Umbilical cord (tissue), 1 donor: ENCODE measurements at regions not wholly inside any gene's neighbourhood (a gene's known extent, or its start where the extent isn't known, plus 50 kb on each side); places are given as distances from the start of the nearest gene placed in this dataset.
"Not testable (repeated sequence)": the region's sequence is repeated elsewhere in the genome, so short reads cannot be mapped to it uniquely, and the experiment has no call there.

Source experiments
- DNase-seq: peaks from one replicate; pipeline ENCODE4 v3.0.0-alpha.2; 2015; ENCODE audit warnings: low spot score

DNA sequence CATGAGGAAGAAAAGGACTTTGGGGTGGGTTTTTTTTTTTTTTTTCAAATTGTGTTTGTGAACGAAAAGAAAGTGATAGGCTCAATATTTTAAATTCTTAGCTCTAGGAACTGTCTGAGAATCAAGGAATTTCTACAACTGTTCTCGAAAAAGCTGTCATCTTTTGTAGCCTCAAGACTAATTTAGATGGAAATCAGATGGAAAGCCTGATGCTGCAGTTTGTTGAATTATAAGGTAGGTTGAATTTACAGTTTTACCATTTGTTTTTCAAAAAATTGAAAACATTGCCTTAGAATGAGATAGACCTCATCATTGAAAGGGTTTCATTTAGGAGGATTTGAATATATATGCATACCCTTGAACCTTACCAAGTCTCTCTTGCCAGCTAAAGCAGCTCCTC lies 109.3 kb upstream of the TRHDE start:
- no peak for DNase-seq

DNA sequence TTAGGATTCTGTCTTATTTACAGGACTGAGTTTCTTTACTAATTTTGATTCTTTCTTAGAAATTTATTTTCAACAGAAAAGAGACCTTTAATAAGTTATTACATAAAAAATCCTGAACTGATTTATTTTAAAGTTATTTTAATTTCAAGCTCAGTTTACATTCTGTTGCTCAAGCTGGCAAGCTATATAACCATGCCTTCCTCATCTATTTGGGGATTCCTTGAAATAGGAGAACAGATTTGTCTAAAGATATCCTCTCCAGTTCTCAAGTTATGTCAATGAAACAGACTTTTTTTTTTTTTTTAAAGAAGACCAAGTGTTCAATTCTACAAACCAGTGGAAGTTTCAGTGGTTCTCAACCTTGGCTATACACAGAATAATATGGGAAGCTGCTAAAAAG lies 103.3 kb upstream of the TRHDE start:
- DNase-seq, result no peak

DNA sequence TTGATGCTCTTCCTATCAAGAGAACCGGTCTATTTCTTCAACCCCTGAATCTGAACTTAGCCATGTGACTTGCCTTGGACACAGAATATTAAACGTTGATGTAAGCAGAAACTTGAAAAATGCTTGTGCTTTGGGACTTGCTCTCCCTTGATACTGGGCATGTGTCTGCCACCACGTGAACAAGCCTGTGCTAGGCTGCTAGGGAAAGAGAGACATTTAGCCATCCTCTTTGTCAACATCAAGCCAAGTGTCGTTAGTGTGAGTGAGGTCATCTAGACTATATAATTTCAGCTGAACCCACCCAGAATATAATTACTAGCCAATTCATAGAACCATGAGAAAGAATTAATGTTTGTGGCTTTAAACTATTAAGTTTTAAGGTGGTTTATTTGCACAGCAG lies 98.2 kb upstream of the TRHDE start:
- no peak for DNase-seq

DNA sequence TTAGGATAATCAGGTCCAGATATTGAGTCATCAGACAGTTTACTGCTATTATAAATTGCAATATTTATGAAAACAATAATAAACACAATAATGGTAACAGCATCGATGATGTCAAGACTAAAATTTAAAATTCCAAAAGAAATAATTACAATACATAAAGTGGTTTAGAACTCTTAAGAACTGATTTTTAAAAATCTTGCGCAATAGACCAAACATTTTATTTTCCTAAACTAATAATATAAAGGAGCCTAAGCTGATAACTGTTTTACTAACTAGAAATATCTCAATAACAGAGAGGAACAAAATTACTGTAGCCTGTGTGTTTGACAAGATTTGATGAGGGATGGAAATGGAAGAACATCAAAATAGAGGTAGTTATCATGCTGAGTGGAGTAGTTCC lies 93.9 kb upstream of the TRHDE start:
- DNase-seq, result no peak

DNA sequence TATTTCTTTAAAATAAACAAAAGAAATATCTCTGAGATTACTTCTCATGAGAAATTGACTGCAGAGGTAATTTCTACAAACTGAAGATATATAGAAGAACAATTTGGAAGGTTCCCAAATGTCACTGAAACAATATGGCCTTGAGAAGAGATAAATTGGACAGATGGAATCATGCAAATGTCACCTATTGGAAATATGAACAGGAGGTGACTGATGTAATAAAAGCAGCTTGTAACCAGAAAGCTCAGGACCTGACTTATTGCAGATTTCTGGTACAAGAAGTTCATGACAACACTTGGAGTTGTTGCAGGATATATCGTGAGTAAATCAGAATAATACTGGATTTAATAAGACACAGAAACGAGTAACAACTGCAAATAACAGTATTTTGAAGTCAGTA lies 93.3 kb upstream of the TRHDE start:
- DNase-seq, result no peak

DNA sequence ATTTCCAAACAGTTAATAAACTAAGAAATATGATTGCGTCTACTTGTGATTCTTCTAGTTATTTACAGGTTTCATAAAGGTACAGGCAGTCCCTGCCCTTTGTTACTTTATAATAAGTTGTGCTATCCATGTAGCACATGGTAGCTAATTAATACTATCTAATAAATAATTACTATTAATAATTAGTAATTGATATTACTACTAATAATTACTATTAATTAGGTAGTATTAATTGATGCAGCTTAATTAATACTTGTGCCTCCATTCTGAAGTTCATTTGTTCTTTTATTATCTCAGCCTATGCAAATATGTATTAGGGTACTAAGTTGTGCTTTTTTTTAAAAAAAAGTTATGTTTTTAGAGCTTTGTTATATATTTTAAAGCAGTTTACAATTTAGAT lies 92.3 kb upstream of the TRHDE start:
- DNase-seq, result no peak

DNA sequence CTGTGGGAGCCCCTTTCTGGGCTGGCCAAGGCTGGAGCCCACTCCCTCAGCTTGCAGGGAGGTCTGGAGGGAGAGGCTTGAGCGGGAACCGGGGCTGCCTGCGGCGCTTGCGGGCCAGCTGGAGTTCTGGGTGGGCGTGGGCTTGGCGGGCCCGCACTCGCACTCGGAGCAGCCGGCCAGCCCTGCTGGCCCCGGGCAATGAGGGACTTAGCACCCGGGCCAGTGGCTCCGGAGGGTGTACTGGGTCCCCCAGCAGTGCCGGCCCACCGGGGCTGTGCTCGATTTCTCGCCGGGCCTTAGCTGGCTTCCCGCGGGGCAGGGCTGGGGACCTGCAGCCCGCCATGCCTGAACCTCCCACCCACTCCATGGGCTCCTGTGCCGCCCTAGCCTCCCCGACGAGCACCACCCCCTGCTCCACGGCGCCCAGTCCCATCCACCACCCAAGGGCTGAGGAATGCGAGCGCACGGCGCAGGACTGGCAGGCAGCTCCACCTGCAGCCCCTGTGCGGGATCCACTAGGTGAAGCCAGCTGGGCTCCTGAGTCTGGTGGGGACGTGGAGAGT lies 87.1 kb upstream of the TRHDE start:
- not testable (repeated sequence) for DNase-seq

DNA sequence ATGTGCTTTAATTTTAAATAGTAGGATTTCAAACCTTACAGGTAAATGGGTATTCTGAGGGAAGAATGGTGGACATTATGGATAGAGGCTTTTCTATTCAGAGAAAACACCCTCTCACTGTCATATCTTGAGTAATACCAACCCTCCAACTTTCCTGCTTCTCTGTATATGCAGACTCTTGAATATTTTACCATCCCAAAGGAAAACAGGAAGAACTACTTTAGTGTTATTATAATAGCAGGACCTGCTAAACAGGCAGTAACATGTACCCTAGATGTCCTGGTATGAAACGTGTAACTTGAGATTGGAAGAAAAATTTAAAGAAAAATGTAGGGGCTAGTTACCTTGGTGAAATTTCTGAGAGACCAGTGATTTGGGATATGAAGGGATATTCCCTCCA lies 82.9 kb upstream of the TRHDE start:
- DNase-seq, result peak; percentile 30

DNA sequence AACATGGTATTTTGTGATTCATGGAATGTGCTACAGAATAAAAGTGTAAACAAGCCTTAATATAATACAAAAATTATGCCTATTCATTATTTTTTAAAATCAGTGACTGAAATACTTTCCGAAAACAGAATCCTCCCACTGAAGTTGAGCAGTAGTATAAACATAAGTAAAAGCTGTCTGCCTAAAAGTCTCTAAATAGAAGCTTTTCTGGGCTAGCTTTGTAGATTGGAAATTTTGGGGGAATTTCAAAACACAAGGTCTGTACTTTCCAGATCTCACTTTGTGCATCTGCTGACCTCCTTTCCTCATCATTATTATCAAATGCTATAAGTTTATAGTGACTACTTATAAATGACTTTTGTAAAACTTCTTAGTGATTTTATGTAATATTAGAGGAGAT lies 80.4 kb upstream of the TRHDE start:
- DNase-seq, result no peak

DNA sequence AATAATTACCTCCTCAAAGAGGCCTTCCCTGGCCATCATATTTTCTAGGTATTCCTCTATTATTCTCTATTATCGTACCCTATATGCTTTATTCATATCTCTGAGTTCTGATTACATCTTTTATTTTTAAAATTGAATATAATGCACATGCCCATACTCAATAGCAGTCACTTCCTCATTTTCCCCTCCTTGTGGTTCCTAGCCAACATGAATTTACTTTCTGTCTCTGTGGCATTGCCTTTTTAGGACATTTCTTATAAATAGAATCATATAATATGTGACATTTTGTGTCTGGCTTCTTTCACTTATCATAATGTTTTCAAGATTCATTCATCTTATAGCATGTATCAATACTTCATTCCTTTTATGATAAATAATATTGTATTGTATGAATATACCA lies 74.4 kb upstream of the TRHDE start:
- no peak for DNase-seq

DNA sequence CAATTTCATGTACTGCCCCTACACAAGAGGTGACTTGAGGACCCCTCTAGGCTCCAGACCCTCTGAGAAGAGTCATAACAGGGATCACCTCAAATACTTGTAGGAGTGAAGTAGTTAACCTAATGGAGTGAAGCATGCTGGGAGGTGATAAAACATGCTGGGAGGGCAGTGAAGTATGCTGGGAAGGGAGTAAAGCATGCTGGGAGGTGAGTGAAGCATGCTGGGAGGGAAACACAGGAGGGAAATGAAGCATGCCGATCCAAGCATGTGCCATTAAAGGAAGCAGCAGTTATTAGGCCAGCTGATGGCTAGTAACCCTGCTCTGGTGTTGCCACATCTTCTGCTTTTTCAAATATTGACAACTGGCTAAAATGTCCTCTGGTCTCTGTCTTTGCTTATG lies 70.7 kb upstream of the TRHDE start:
- DNase-seq, result no peak

DNA sequence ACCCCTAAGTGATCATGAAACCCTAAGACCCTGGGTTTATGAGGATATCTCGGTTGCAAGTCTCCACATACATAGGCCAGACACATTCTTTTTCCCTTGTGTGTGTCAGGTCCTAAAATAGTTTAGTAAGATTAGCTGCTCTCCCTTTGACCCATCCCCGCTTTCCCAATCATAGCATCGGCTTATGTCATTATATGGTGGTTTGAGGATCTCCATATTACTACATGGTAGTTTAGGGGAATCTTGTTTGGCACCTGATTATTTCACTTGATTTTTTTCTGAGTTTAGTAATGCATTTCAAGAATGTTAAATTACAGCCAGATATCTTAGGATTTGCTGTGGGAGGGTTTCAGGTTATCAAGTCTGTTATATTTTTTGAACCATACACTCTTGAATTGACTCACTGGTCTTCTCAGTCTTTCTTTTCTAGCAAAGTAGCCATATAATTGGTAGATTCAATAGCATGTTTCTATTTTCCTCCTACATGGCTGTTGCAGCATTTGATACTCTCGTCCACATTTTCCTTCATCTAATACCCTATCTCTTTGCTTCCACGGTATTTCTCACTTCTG lies 68.3 kb upstream of the TRHDE start:
- peak; percentile 27 for DNase-seq

DNA sequence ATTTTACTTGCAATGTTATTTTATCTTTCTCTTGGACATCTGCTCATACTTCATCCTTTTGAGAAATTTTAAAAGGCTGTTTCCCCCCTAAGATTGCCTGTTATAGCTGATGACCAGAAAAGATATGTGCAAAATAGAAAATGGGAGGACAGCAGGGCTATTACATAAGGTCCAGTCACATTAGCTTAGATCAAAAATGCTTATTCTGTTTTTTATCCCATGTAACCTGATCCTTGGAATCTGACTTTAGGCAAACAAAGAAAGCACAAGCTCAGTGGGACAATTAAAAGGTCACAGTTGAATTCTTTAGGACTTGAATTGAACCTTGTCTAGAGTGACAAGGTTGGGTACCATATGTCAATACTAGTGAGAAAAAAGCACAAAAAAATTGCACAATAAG lies 65.1 kb upstream of the TRHDE start:
- DNase-seq, result no peak

DNA sequence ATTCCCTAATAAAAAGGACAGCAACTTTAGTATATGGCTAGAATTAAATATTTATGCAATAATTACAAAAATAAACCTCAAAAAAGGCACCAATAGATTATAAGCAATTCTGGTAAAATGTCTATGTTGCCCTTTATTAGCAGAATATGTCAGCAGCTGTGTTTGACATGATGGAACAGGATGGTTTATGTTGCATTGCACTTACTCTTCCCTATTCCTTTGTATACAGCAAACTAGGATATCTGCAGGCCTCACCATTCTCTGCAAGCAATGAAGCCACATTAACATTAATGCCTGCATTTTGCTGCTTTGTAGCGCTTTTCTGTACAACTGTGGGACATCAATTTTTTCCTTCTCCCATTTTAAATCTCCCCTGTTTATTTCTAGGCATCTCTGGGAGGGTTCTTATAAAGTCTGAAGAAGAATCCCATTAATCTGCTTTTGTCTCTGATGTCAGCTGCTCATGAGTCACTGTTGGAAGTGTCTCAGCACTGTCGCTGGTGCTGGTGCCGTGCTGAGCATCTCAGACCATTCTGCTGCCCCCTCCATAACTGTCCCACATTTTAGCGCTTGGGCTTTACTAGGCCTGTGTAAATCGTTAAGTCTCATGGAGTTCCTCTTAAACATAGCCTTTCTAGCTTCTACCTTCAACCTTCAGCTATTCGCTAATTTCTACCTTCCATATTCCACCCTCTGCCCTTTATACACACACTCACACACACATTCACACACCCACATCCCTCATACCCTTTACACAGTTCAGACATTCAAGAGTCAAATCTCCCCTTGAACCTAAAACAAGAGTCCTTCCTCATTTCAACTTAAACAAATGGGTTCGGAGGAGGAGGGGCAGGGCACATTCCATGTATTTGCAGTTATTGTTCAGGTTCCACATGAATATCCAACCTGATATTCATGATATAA lies 64.4 kb upstream of the TRHDE start:
- no peak for DNase-seq

DNA sequence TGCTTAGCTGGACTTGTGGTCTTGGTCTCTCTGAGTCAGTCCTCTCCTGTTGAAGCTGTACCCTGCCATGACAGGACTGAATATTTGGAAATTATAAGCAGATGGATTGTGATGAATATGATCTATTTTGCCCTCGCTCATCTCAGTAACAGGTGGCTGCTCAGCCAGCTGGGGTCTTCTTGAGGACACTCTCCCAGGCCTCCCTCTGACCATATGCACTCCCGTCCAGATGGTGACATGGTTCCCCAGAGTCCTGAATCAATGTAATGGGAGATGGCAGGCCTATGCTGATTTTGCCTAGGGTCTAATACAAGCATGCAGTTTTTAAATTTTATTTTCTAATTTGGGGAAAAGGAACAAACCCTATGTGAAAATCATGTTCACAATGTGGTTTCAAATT lies 63.1 kb upstream of the TRHDE start:
- DNase-seq, result no peak

DNA sequence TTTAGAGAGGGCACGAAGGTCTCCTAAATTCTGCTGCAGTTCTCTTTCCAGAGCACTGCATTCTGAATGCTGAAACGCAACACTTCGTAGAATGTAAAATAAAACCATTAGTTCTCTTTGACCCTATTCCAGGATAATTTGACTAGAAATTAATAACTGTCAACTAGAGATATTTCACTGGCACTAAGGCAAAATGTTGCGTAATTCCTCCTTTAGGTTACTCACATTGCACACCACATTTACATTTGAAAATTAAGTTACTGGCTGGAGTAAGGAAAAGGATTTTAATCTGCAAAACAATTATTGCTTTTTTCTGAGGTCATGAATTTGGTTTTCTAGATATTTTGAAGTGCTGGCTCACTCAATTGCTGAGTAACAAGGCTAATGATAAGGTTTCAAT lies 58.0 kb upstream of the TRHDE start:
- no peak for DNase-seq

DNA sequence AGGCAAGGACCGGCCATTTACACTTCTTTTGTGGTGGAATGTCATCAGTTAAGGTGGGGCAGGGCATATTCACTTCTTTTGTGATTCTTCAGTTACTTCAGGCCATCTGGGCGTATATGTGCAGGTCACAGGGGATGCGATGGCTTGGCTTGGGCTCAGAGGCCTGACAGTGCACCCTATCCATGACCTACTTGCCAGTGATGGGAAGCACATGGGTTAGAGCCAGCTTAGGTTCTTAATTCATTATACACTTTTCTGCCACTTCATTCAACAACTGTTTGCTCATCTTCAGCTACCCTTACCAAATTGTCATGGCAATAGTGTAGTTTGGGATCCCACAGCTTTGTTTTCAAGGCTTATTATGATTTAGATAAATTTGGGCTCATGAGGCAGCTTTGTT lies 56.9 kb upstream of the TRHDE start:
- not testable (repeated sequence) for DNase-seq

DNA sequence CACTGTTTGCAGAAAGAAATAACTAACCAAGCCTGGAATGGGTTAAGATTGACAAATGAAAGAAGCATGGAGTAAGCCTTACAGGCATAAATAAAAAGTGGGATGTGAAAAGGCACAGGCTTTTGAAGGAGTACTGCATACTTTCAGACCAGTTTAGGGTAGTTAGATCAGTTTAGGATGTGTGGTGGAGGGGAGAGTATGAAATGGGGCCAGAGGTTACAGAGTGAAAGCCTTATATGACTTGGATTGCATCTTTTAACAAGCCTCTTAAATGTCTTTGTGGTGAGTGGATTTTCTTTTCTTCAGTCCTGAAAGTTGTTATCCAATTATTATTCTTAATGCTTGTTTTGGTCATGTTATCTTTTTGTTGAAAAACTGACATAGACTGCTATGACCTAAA lies 52.2 kb upstream of the TRHDE start:
- no peak for DNase-seq
